NOMO-1 treated with DMSO at 0.1 percent for 48 hours (cell line): ENCODE measurements at regions not wholly inside any gene's neighbourhood (a gene's known extent, or its start where the extent isn't known, plus 50 kb on each side); places are given as distances from the start of the nearest gene placed in this dataset.
A peak's percentile ranks its signal among the peaks of the same experiment; 100 is the strongest.
"Not testable (repeated sequence)": the region's sequence is repeated elsewhere in the genome, so short reads cannot be mapped to it uniquely, and the experiment has no call there.

ENCODE experiments used
- DNase-seq: peaks from one replicate; lab custom pipeline; 2025; ENCODE audit not compliant: unreplicated experiment; lab: John Stamatoyannopoulos, UW

- DNase-seq: no peak
These were observed 1804.0 kb downstream of the MAT2B start for GRCh38 chr5:165309446-165309845.

GRCh38 chr5:165310031-165310430, 1804.6 kb downstream of the MAT2B start:
- no peak for DNase-seq

GRCh38 chr5:165321912-165322311, 1816.5 kb downstream of the MAT2B start:
- no peak for DNase-seq

- DNase-seq: no peak
These were observed 1819.8 kb downstream of the MAT2B start for GRCh38 chr5:165325221-165325620.

GRCh38 chr5:165327631-165328030, 1822.2 kb downstream of the MAT2B start:
- DNase-seq: no peak

- DNase-seq: no peak
These were observed 1823.4 kb downstream of the MAT2B start for GRCh38 chr5:165328846-165329245.

- peak; percentile 82 for DNase-seq
These were observed 1828.2 kb downstream of the MAT2B start for GRCh38 chr5:165333623-165334022.

- peak; percentile 62 for DNase-seq
These were observed 1828.8 kb downstream of the MAT2B start for GRCh38 chr5:165334201-165334600.

GRCh38 chr5:165349735-165350134, 1844.3 kb downstream of the MAT2B start:
- DNase-seq: no peak

- DNase-seq: no peak
These were observed 1845.9 kb downstream of the MAT2B start for GRCh38 chr5:165351342-165351741.

GRCh38 chr5:165360366-165360765, 1854.9 kb downstream of the MAT2B start:
- no peak for DNase-seq

- peak; percentile 26 for DNase-seq
These were observed 1855.5 kb downstream of the MAT2B start for GRCh38 chr5:165360784-165361542.

GRCh38 chr5:165370233-165370632, 1864.8 kb downstream of the MAT2B start:
- no peak for DNase-seq

- DNase-seq: no peak
These were observed 1865.4 kb downstream of the MAT2B start for GRCh38 chr5:165370794-165371193.

GRCh38 chr5:165375201-165375600, 1869.8 kb downstream of the MAT2B start:
- DNase-seq: no peak

GRCh38 chr5:165393839-165394238, 1888.4 kb downstream of the MAT2B start:
- peak; percentile 82 for DNase-seq

- no peak for DNase-seq
These were observed 1892.1 kb downstream of the MAT2B start for GRCh38 chr5:165397516-165397915.

GRCh38 chr5:165400086-165400485, 1894.7 kb downstream of the MAT2B start:
- no peak for DNase-seq

GRCh38 chr5:165404917-165405316, 1899.5 kb downstream of the MAT2B start:
- no peak for DNase-seq

GRCh38 chr5:165405340-165405739, 1899.9 kb downstream of the MAT2B start:
- peak; percentile 48 for DNase-seq

- DNase-seq: no peak
These were observed 1901.9 kb downstream of the MAT2B start for GRCh38 chr5:165407352-165407751.

GRCh38 chr5:165410476-165410875, 1905.1 kb downstream of the MAT2B start:
- peak; percentile 5 for DNase-seq

GRCh38 chr5:165411532-165411931, 1906.1 kb downstream of the MAT2B start:
- DNase-seq: not testable (repeated sequence)
